ENCODE measurements at regions not wholly inside any gene's neighbourhood (a gene's known extent, or its start where the extent isn't known, plus 50 kb on each side); places are given as distances from the start of the nearest gene placed in this dataset.

GRCh38 chr2:228242591-228242990 lies 61.1 kb upstream of the SPHKAP start:
- H3K4me1 ChIP-seq (ENCODE audit: control insufficient read depth, extremely low read depth, insufficient read depth, low read length) = no peaks in the 10 kb centered on the region
- ChIA-PET POLR2A (no interaction called here), CTCF (no interaction called here)
- H3K27ac ChIP-seq (ENCODE audit: insufficient read depth, low read depth, low read length) = no peak overlapping the region
- H3K4me3 ChIP-seq (replicated peaks in 1 of 3; ENCODE audit: insufficient read depth in 1 of 3, low read depth in 1 of 3, low read length in 3 of 3) = no peak overlapping the region
- H3K9me3 ChIP-seq (replicated peaks; ENCODE audit: control insufficient read depth, insufficient read depth, low read length) = no peaks in the 10 kb centered on the region
- no TSS peak for BruUV-seq (replicated peaks)
- no peak for DNase-seq (ENCODE audit: low read depth, low spot score)
- H3K79me2 ChIP-seq (ENCODE audit: control insufficient read depth, insufficient read depth, low read length) = no peaks in the 10 kb centered on the region
- H4K20me1 ChIP-seq (replicated peaks; ENCODE audit: control insufficient read depth, extremely low read depth, insufficient read depth, low read length) = no peaks in the 10 kb centered on the region
- TF ChIP-seq GATA2 (IDR thresholded peaks at IDR 0.05; ENCODE audit: insufficient read depth, insufficient read length, low read depth, low read length) = no peak
- no peak for TF ChIP-seq POLR2AphosphoS5 (IDR thresholded peaks at IDR 0.05; ENCODE audit: insufficient read depth, low read depth, low read length)
- TF ChIP-seq EZH2 (IDR thresholded peaks at IDR 0.05; ENCODE audit: borderline replicate concordance, low read depth, low read length, severe bottlenecking) = no peak
- no peak overlapping the region for H3K9ac ChIP-seq (replicated peaks; ENCODE audit: extremely low read depth, insufficient read depth, low read length)
- H3K27me3 ChIP-seq (ENCODE audit: control insufficient read depth in 2 of 2, insufficient read depth in 2 of 2, low read length in 2 of 2) = no peaks in the 10 kb centered on the region
- FAIRE-seq = no peak
- H3K4me2 ChIP-seq (ENCODE audit: insufficient read depth, low read length) = no peak overlapping the region
- no peaks in the 10 kb centered on the region for H3K9me1 ChIP-seq (replicated peaks; ENCODE audit: control insufficient read depth, extremely low read depth, insufficient read depth, low read length)
- no peak overlapping the region for H2AFZ ChIP-seq (ENCODE audit: low read depth, low read length)
- dilution Hi-C loops (cut with MboI; ENCODE audit: extremely low pct_ligation_motif_present, low sequenced_read_pairs) = no loop called here
- intact Hi-C loops (cut with micrococcal nuclease) = no loop called here
- H3K36me3 ChIP-seq (ENCODE audit: control insufficient read depth in 2 of 2, extremely low read depth in 1 of 2, insufficient read depth in 2 of 2, low read length in 2 of 2) = no peaks in the 10 kb centered on the region

- Histone ChIP-seq H3K9me3 (replicated peaks; ENCODE audit: control insufficient read depth, insufficient read depth, low read length) (peaks cover 2% of the 10 kb centered on the region), H3K9ac (replicated peaks; ENCODE audit: extremely low read depth, insufficient read depth, low read length) (no peak overlapping the region), H3K36me3 (ENCODE audit: control insufficient read depth in 2 of 2, extremely low read depth in 1 of 2, insufficient read depth in 2 of 2, low read length in 2 of 2) (no peaks in the 10 kb centered on the region), H3K27ac (ENCODE audit: insufficient read depth, low read depth, low read length) (no peak overlapping the region), H2AFZ (ENCODE audit: low read depth, low read length) (no peak overlapping the region), H3K27me3 (ENCODE audit: control insufficient read depth in 2 of 2, insufficient read depth in 2 of 2, low read length in 2 of 2) (no peaks in the 10 kb centered on the region), H3K4me3 (replicated peaks in 1 of 3; ENCODE audit: insufficient read depth in 1 of 3, low read depth in 1 of 3, low read length in 3 of 3) (no peak overlapping the region), H3K4me1 (ENCODE audit: control insufficient read depth, extremely low read depth, insufficient read depth, low read length) (no peaks in the 10 kb centered on the region), H4K20me1 (replicated peaks; ENCODE audit: control insufficient read depth, extremely low read depth, insufficient read depth, low read length) (no peaks in the 10 kb centered on the region), H3K9me1 (replicated peaks; ENCODE audit: control insufficient read depth, extremely low read depth, insufficient read depth, low read length) (no peaks in the 10 kb centered on the region), H3K79me2 (ENCODE audit: control insufficient read depth, insufficient read depth, low read length) (no peaks in the 10 kb centered on the region), H3K4me2 (ENCODE audit: insufficient read depth, low read length) (no peak overlapping the region)
- intact Hi-C loops (cut with micrococcal nuclease) (no loop called here), dilution Hi-C loops (cut with MboI; ENCODE audit: extremely low pct_ligation_motif_present, low sequenced_read_pairs) (no loop called here)
- POLR2A ChIA-PET = no interaction called here
- FAIRE-seq = no peak
- no peak for DNase-seq (ENCODE audit: low read depth, low spot score)
- CTCF ChIA-PET = no interaction called here
- no peak for TF ChIP-seq MYC (IDR thresholded peaks at IDR 0.05; ENCODE audit: low read depth, low read length)
- no peak for TF ChIP-seq POLR2AphosphoS5 (IDR thresholded peaks at IDR 0.05; ENCODE audit: insufficient read depth, low read depth, low read length)
- no peak for TF ChIP-seq POLR2A (IDR thresholded peaks at IDR 0.05; ENCODE audit: low read depth, low read length)
- TF ChIP-seq EZH2 (IDR thresholded peaks at IDR 0.05; ENCODE audit: borderline replicate concordance, low read depth, low read length, severe bottlenecking) = no peak
- TF ChIP-seq FOS (IDR thresholded peaks at IDR 0.05; ENCODE audit: borderline replicate concordance, insufficient read depth, low read length) = no peak
- TF ChIP-seq GATA2 (IDR thresholded peaks at IDR 0.05; ENCODE audit: insufficient read depth, insufficient read length, low read depth, low read length) = no peak
- TF ChIP-seq JUN (IDR thresholded peaks at IDR 0.05; ENCODE audit: borderline replicate concordance, insufficient read depth, insufficient read length, low read depth) = no peak
- no peak for TF ChIP-seq MAX (IDR thresholded peaks at IDR 0.05; ENCODE audit: insufficient read depth, insufficient read length)
- no peak for TF ChIP-seq CTCF (IDR thresholded peaks at IDR 0.05; ENCODE audit: extremely low read depth in 1 of 2, insufficient read depth in 1 of 2, low read depth in 1 of 2, low read length in 2 of 2)
- no TSS peak for BruUV-seq (replicated peaks)
These were observed 58.5 kb upstream of the SPHKAP start for GRCh38 chr2:228239907-228240561.

Data from endothelial cell of umbilical vein (primary cell).